Type B pancreatic cell (in vitro differentiated cells): ENCODE measurements at regions not wholly inside any gene's neighbourhood (a gene's known extent, or its start where the extent isn't known, plus 50 kb on each side); places are given as distances from the start of the nearest gene placed in this dataset.

Experiments
- DNase-seq: peaks from one replicate; pipeline ENCODE4 v3.0.0; 2021; ENCODE audit warnings: mixed read lengths; ENCODE audit not compliant: unreplicated experiment; ENCODE audit errors: extremely low spot score
- H3K27ac Mint-ChIP-seq: 2 replicates; pipeline ENCODE4 v1.8.0; 2021; ENCODE audit warnings: mild to moderate bottlenecking, mixed read lengths
- H3K27me3 Mint-ChIP-seq: 2 replicates; pipeline ENCODE4 v1.8.0; 2021; ENCODE audit warnings: mixed read lengths
- H3K36me3 Mint-ChIP-seq: 2 replicates; pipeline ENCODE4 v1.8.0; 2021; ENCODE audit warnings: mixed read lengths
- H3K4me1 Mint-ChIP-seq: one replicate; pipeline ENCODE4 v1.8.0; 2021; ENCODE audit warnings: mixed read lengths; ENCODE audit not compliant: unreplicated experiment
- H3K4me3 Mint-ChIP-seq: 2 replicates; pipeline ENCODE4 v1.8.0; 2021; ENCODE audit warnings: mild to moderate bottlenecking, mixed read lengths
- H3K9me3 Mint-ChIP-seq: 2 replicates; pipeline ENCODE4 v1.8.0; 2021; ENCODE audit warnings: mixed read lengths
- CTCF ChIP-seq: fragments of 200-600 bp; sonication (generic); conservative IDR thresholded peaks from 2 replicates; pipeline ENCODE4 v1.5.0; 2021; ENCODE audit warnings: antibody characterized with exemption, mild to moderate bottlenecking

DNA sequence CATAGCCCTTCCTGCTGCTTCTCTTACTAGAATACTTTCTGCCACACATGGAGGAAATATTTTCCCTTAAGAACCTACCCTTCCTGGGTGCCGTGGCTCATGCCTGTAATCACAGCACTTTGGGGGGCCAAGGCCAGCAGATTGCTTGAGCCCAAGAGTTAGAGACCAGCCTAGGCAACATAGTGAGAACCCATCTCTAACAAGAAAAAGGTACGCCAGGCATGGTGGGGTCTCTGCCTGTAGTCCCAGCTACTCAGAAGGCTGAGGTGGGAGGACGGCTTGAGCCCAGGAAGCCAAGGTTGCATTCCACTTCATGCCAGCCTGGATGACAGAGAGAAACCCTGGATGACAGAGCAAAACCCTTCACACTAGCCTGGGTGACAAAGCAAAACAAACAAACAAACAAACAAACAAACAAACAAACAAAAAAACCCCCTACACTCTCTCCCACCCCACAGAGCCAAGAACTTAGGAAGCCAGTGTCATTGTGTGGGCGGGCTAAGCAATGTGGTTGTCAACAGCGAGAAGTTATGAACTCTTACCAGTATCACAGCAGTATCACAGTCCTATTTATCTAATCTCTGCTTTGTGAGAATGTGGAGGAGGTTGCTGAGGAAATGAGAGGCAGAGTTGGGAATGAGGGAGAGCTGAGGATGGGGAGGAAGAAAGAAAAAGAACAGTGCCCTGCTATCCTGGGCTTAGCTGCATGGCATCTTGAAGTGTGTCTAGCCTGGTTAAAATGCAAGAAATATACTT lies 53.8 kb upstream of the CLEC14A start:
- H3K27me3 Mint-ChIP-seq = peaks cover 5% of the 10 kb centered on the region
- no peak overlapping the region for H3K27ac Mint-ChIP-seq
- no peaks in the 10 kb centered on the region for H3K4me1 Mint-ChIP-seq
- H3K9me3 Mint-ChIP-seq = no peaks in the 10 kb centered on the region
- DNase-seq = no peak
- H3K36me3 Mint-ChIP-seq = no peaks in the 10 kb centered on the region
- H3K4me3 Mint-ChIP-seq = no peak overlapping the region
- no peak for TF ChIP-seq CTCF
